T-helper 9 cell (primary cell): ENCODE measurements at regions not wholly inside any gene's neighbourhood (a gene's known extent, or its start where the extent isn't known, plus 50 kb on each side); places are given as distances from the start of the nearest gene placed in this dataset.
"Not testable (repeated sequence)": the region's sequence is repeated elsewhere in the genome, so short reads cannot be mapped to it uniquely, and the experiment has no call there.

Experiments
- DNase-seq: peaks from one replicate; pipeline ENCODE4 v3.0.0-alpha.2; 2020

- no peak for DNase-seq
Measured at GRCh38 chr5:135112008-135112725, 78.1 kb upstream of the PITX1 start.

GRCh38 chr5:135110785-135111596 lies 77.0 kb upstream of the PITX1 start:
- DNase-seq: no peak

- no peak for DNase-seq
Measured at GRCh38 chr5:135108992-135109391, 75.0 kb upstream of the PITX1 start.

DNA sequence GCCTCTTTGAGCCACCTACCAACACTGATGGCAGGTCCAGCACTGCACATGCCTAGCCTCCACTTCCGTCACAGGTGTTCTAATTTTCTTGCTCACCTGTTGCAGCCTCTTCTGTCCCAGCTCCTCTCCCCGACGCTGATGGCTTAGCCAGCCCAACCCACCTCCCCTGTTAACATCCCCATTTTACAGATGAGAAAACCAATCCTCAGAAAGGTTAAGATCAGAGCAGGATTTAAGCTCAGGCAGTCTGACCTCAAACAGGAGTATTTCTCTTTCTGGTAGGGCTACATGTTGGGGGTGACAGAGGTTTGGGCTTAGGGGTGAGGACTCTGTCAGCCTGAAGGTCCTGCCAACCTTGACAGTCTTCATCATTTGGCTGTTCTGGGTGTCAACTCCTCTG lies 74.5 kb upstream of the PITX1 start:
- DNase-seq: no peak

GRCh38 chr5:135107986-135108385 lies 74.0 kb upstream of the PITX1 start:
- no peak for DNase-seq

GRCh38 chr5:135106610-135107471 lies 72.8 kb upstream of the PITX1 start:
- DNase-seq: no peak

- DNase-seq: no peak
Measured at GRCh38 chr5:135106136-135106535, 72.1 kb upstream of the PITX1 start.

DNA sequence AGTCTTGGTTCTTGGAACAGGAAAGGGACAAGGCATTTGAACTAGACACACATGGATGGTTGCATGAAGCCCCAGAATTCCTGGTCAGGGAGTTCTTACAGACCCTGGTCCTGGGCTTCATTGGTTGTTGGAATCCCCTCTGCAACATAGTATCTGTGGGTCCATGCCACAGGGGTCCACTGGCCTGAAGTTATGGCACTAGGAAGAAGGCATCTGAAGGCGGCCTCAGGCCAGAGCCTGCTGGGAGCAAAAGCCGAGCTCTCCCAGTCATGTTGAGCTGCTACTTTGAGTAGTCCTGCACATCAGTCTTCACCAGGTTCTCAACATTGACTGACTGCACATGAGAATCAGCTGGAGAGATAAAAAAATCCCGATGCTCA lies 71.1 kb upstream of the PITX1 start:
- DNase-seq: no peak

- DNase-seq: no peak
Measured at GRCh38 chr5:135103575-135103853, 69.5 kb upstream of the PITX1 start.

GRCh38 chr5:135102716-135103574 lies 68.9 kb upstream of the PITX1 start:
- DNase-seq: no peak

- no peak for DNase-seq
Measured at GRCh38 chr5:135100431-135100830, 66.4 kb upstream of the PITX1 start.

DNA sequence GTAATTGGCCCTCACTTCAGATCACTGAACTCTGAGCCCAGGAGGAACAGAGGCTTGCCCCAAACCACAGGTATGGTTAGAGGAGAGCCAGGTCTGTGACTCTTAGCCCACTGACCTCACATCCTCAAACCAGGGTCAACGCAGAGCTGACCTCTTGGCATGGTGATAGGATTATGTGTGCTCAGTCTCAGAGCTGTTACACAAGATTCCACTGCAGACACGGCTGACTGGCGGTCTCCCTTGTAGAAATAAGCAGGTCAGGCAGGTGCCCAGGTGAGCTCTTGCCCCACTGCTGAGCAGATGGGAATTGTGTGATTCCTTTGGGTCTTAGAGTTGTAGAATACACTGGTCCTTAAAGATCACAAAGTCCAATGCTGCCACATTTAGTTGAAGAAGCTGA lies 66.0 kb upstream of the PITX1 start:
- DNase-seq: no peak

DNA sequence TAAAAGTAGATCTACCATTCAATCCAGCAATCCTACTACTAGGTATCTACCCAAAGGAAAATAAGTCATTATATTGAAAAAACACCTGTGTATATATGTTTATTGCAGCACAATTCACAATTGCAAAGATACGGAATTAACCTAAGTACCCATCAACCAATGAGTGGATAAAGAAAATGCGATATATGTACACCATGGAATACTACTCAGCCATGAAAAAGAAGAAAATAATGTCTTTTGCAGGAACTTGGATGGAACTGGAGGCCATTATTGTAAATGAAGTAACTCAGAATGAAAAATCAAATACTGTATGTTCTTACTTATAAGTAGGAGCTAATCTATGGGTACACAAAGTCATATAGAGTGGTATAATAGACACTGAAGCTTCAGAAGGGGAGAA lies 63.4 kb upstream of the PITX1 start:
- no peak for DNase-seq

- no peak for DNase-seq
Measured at GRCh38 chr5:135095871-135096270, 61.8 kb upstream of the PITX1 start.

DNA sequence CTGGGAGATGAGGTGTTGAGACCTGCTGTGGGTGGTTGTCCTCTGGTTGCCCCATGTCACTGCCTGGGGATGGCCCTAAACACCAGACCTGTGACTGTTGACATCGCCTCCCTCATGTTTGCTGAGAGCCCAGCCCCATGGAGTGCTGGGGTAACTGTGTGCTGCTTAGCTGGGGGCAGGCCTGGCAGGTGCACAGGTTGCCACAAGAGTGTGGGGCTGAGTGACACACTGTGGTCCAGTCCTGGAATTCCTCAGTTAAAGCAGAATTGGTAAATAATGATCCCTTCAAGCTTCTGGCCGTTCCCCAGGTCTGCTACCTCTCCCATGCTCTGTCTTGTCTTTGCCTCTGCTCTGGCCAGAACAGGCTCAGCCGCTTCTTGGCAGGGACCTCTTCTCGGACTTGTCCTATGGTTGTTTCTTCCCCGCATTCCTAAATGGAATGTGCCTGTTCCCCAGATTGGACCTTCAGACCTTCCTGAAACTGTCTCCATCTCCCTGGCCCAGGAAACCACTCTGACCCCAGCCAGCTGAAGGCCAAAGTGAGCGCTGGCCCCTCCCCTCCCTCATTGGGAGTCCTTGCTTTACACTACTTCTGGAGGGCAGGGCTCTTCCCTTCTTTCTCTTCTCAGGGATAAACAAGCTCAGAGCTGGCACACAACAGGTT lies 61.2 kb upstream of the PITX1 start:
- no peak for DNase-seq

GRCh38 chr5:135094339-135095051 lies 60.5 kb upstream of the PITX1 start:
- DNase-seq: no peak

DNA sequence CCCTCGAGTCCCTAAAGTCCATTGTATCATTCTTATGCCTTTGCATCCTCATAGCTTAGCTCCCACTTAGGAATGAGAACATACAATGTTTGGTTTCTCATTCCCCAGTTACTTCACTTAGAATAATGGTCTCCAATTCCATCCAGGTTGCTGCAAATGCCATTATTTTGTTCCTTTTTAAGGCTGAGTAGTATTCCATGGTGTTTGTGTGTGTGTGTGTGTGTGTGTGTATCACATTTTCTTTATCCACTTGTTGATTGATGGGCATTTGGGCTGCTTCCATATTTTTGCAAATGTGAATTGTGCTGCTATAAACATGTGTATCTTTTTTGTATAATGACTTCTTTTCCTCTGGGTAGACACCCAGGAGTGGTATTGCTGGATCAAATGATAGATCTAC lies 59.5 kb upstream of the PITX1 start:
- not testable (repeated sequence) for DNase-seq

DNA sequence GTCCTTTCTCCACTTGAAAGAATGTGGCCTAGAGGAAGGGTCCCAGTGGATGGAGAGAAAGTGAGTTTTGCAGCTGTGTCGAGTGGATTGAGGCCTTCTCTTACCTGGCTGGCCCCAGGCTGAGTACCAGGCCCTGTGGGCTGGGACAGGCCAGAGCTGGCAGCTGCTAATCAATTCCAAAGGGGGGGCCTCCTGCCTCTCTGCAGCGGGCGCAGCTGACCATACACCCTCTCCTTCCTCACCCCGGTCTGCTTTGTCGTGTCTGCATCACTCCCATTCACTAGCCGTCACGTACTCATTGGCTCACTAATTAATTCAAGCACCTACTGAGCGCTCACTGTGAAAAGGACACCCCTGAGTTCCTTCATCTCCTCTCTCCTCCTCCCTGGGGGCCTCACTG lies 58.4 kb upstream of the PITX1 start:
- DNase-seq: no peak

DNA sequence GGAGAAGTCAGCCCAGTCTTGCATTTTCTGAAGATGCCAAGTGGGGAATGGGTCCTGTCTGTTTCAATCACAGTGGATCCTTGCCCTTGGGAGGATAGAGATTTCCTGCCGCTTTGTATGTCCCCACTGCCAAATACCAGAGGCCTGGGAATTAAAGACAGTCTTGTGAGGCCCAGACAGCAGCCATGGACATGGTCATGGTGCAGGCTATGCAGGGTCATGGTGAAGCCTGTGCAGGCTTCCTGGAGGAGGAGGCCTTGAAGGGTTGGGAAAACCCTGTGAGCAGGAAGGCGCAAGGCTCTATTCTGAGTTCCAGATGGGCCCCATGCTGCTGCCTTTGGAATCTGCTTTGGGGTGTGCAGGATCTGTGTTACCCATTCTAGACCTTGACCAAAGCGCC lies 57.3 kb upstream of the PITX1 start:
- DNase-seq: no peak

DNA sequence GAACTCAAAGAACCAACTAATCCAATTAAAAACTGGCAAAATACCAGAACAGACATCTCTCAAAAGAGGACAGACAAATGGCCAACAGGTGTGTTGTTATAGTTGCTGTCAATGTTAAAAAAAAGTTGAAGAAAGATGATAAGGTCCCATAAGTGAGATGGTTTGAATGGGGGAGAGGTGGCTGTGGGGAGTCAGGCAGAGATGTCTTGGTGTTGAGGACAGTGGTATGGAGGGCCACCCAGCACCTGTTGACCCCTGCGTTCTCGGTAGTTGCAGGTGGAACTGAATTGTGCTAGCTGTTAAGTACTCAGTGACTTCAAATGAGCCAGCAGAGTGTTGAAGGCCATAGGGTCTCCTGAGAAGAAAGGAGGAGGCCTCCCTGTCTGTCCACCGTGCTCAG lies 55.9 kb upstream of the PITX1 start:
- DNase-seq: no peak

GRCh38 chr5:135088911-135089310 lies 54.9 kb upstream of the PITX1 start:
- no peak for DNase-seq

DNA sequence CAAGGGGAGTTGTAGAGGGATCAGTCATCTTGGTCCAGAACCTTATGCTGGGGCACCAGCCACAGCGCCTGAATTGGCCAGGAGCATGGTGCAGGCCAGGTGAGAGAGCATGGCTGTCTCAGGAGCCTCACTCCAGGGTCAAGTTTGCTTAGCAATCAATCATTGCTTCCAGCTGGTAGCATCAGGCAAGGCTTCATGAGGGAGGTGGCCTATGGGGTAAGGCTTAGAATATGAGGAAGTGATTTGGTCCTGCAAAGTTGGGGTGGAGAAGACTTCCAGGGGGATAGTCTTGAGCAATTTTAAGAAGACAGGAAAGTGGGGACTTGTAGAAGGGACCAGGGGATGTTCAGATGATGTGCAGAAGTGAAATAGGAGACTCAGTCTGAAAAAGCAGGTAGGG lies 53.9 kb upstream of the PITX1 start:
- DNase-seq: no peak
